HPDE6-E6E7 (cell line): ENCODE measurements at regions not wholly inside any gene's neighbourhood (a gene's known extent, or its start where the extent isn't known, plus 50 kb on each side); places are given as distances from the start of the nearest gene placed in this dataset.
A peak's percentile ranks its signal among the peaks of the same experiment; 100 is the strongest.
"Not testable (repeated sequence)": the region's sequence is repeated elsewhere in the genome, so short reads cannot be mapped to it uniquely, and the experiment has no call there.

Experiments
- DNase-seq: peaks from one replicate; pipeline ENCODE4 v3.0.0; 2011; ENCODE audit warnings: missing footprints; ENCODE audit errors: extremely low spot score

- DNase-seq = not testable (repeated sequence)
Observed at GRCh38 chr15:98088307-98088945, 127.9 kb downstream of the ARRDC4 start.

- DNase-seq = not testable (repeated sequence)
Observed at GRCh38 chr15:98089352-98089751, 128.8 kb downstream of the ARRDC4 start.

GRCh38 chr15:98097986-98098385, 137.5 kb downstream of the ARRDC4 start:
- DNase-seq = not testable (repeated sequence)

- not testable (repeated sequence) for DNase-seq
Observed at GRCh38 chr15:98100606-98101005, 140.1 kb downstream of the ARRDC4 start.

- no peak for DNase-seq
Observed at GRCh38 chr15:98103570-98103969, 143.1 kb downstream of the ARRDC4 start.

- not testable (repeated sequence) for DNase-seq
Observed at GRCh38 chr15:98104386-98105151, 144.1 kb downstream of the ARRDC4 start.

- not testable (repeated sequence) for DNase-seq
Observed at GRCh38 chr15:98106615-98107194, 146.2 kb downstream of the ARRDC4 start.

GRCh38 chr15:98111806-98112205, 151.3 kb downstream of the ARRDC4 start:
- DNase-seq = no peak

GRCh38 chr15:98113327-98113726, 152.8 kb downstream of the ARRDC4 start:
- DNase-seq = no peak

GRCh38 chr15:98120561-98120960, 160.1 kb downstream of the ARRDC4 start:
- no peak for DNase-seq

- DNase-seq = no peak
Observed at GRCh38 chr15:98121536-98121935, 161.0 kb downstream of the ARRDC4 start.

GRCh38 chr15:98121957-98122356, 161.5 kb downstream of the ARRDC4 start:
- no peak for DNase-seq

- no peak for DNase-seq
Observed at GRCh38 chr15:98123297-98123696, 162.8 kb downstream of the ARRDC4 start.

- peak; percentile 36 for DNase-seq
Observed at GRCh38 chr15:98123834-98124233, 163.3 kb downstream of the ARRDC4 start.

- DNase-seq = no peak
Observed at GRCh38 chr15:98124581-98124980, 164.1 kb downstream of the ARRDC4 start.

GRCh38 chr15:98126326-98127085, 166.0 kb downstream of the ARRDC4 start:
- DNase-seq = no peak

GRCh38 chr15:98127586-98127985, 167.1 kb downstream of the ARRDC4 start:
- no peak for DNase-seq

GRCh38 chr15:98131924-98132323, 171.4 kb downstream of the ARRDC4 start:
- no peak for DNase-seq

- no peak for DNase-seq
Observed at GRCh38 chr15:98134905-98135304, 174.4 kb downstream of the ARRDC4 start.

GRCh38 chr15:98138910-98139309, 178.4 kb downstream of the ARRDC4 start:
- DNase-seq = no peak

GRCh38 chr15:98139337-98139736, 178.8 kb downstream of the ARRDC4 start:
- DNase-seq = no peak

GRCh38 chr15:98142572-98142971, 182.1 kb downstream of the ARRDC4 start:
- DNase-seq = no peak
